HG03378 (cell line): ENCODE measurements at regions not wholly inside any gene's neighbourhood (a gene's known extent, or its start where the extent isn't known, plus 50 kb on each side); places are given as distances from the start of the nearest gene placed in this dataset.

ENCODE experiments used
- ATAC-seq: cut with Tn5 transposase; IDR thresholded peaks from one replicate; pipeline ENCODE4 v1.9.1; 2021; ENCODE audit warnings: mild to moderate bottlenecking, moderate library complexity; ENCODE audit not compliant: unreplicated experiment

- no peak for ATAC-seq
Measured at GRCh38 chr2:118350621-118351020, 262.4 kb downstream of the INSIG2 start.

- ATAC-seq: no peak
Measured at GRCh38 chr2:118349365-118349764, 261.1 kb downstream of the INSIG2 start.

- no peak for ATAC-seq
Measured at GRCh38 chr2:118348380-118349034, 260.2 kb downstream of the INSIG2 start.

- no peak for ATAC-seq
Measured at GRCh38 chr2:118345465-118345864, 257.2 kb downstream of the INSIG2 start.

GRCh38 chr2:118340103-118340502, 251.8 kb downstream of the INSIG2 start:
- no peak for ATAC-seq

GRCh38 chr2:118339386-118339785, 251.1 kb downstream of the INSIG2 start:
- ATAC-seq: no peak

- ATAC-seq: no peak
Measured at GRCh38 chr2:118333664-118334063, 245.4 kb downstream of the INSIG2 start.

GRCh38 chr2:118325321-118325955, 237.2 kb downstream of the INSIG2 start:
- no peak for ATAC-seq

GRCh38 chr2:118322406-118322805, 234.1 kb downstream of the INSIG2 start:
- ATAC-seq: no peak

GRCh38 chr2:118321432-118322105, 233.3 kb downstream of the INSIG2 start:
- no peak for ATAC-seq

GRCh38 chr2:118320658-118321057, 232.4 kb downstream of the INSIG2 start:
- no peak for ATAC-seq

- no peak for ATAC-seq
Measured at GRCh38 chr2:118320196-118320595, 231.9 kb downstream of the INSIG2 start.

- no peak for ATAC-seq
Measured at GRCh38 chr2:118319271-118319684, 231.0 kb downstream of the INSIG2 start.

GRCh38 chr2:118315606-118316005, 227.3 kb downstream of the INSIG2 start:
- no peak for ATAC-seq

- no peak for ATAC-seq
Measured at GRCh38 chr2:118312969-118313756, 224.9 kb downstream of the INSIG2 start.

GRCh38 chr2:118310681-118311429, 222.6 kb downstream of the INSIG2 start:
- no peak for ATAC-seq

GRCh38 chr2:118309946-118310680, 221.8 kb downstream of the INSIG2 start:
- peak; percentile 67 for ATAC-seq

GRCh38 chr2:118309257-118309945, 221.1 kb downstream of the INSIG2 start:
- no peak for ATAC-seq

GRCh38 chr2:118307864-118308263, 219.6 kb downstream of the INSIG2 start:
- no peak for ATAC-seq
